GM12878 (cell line): ENCODE measurements at regions not wholly inside any gene's neighbourhood (a gene's known extent, or its start where the extent isn't known, plus 50 kb on each side); places are given as distances from the start of the nearest gene placed in this dataset.

Experiments used
- ATAC-seq: fragments of 200-7000 bp; cut with Tn5 transposase; 3 replicates; pipeline ENCODE4 v1.9.1; 2020; ENCODE audit warnings: mild to moderate bottlenecking, moderate library complexity
- BruUV-seq: library from RNA; stranded (reverse); fragments of 400-500 nt; replicated peaks from 2 replicates; lab custom pipeline; 2021; lab: Mats Ljungman, UMichigan
- CTCF ChIA-PET: fragments of 300-600 bp; sonication (Branson Sonifier 250); formaldehyde crosslinking; extraction: SDS; loops from one replicate; lab custom pipeline; 2021; ENCODE audit warnings: inconsistent platforms; lab: Yijun Ruan, JAX
- POLR2A ChIA-PET: fragments of 350-600 bp; formaldehyde crosslinking; extraction: SDS; loops from one replicate; lab custom pipeline; 2021; ENCODE audit warnings: inconsistent platforms; lab: Charles Lee
- RAD21 ChIA-PET: fragments of 300-600 bp; sonication (Branson Sonifier 250); formaldehyde crosslinking; loops from one replicate; lab custom pipeline; 2023; ENCODE audit warnings: antibody characterized with exemption; ENCODE audit not compliant: unreplicated experiment; lab: Charles Lee
- SMC1A ChIA-PET: fragments of 300-600 bp; sonication (Branson Sonifier 250); formaldehyde crosslinking; loops from one replicate; lab custom pipeline; 2023; ENCODE audit not compliant: unreplicated experiment, uncharacterized antibody; lab: Charles Lee
- DNase-seq: peaks from one replicate; pipeline ENCODE4 v3.0.0-alpha.2; 2011; ENCODE audit warnings: low read depth, low spot score
- FAIRE-seq: peaks from 3 replicates; lab custom pipeline; 2011; peaks lifted over from hg19 to GRCh38; lab: Jason Lieb, UNC
- H2AFZ ChIP-seq: 2 replicates; pipeline ENCODE4 v1.6.0; 2011; ENCODE audit warnings: low read depth, low read length, control low read depth; ENCODE audit not compliant: control insufficient read depth
- H3K27ac ChIP-seq: 2 replicates; pipeline ENCODE4 v1.5.1; 2011; ENCODE audit warnings: control low read depth; ENCODE audit not compliant: control insufficient read depth, insufficient read depth
- H3K27me3 ChIP-seq, 2 experiments: replicated peaks in 1 of 2; 2 replicates each; pipeline versions ENCODE4 v1.6.0 to v1.6.1; 2011; ENCODE audit warnings: low read length in 1 of 2; ENCODE audit not compliant: control insufficient read depth in 2 of 2, insufficient read depth in 2 of 2
- H3K36me3 ChIP-seq, 2 experiments: 2 replicates each; pipeline ENCODE4 v1.5.1; 2011; ENCODE audit warnings: low read length in 1 of 2; ENCODE audit not compliant: control insufficient read depth in 2 of 2, insufficient read depth in 2 of 2
- H3K4me1 ChIP-seq: 2 replicates; pipeline ENCODE4 v1.6.1; 2011; ENCODE audit warnings: mild to moderate bottlenecking, low read length, moderate library complexity, mixed read lengths; ENCODE audit not compliant: control insufficient read depth, insufficient read depth
- H3K4me2 ChIP-seq: 2 replicates; pipeline ENCODE4 v1.6.0; 2011; ENCODE audit warnings: control low read depth; ENCODE audit not compliant: control insufficient read depth, insufficient read depth
- H3K4me3 ChIP-seq: fragments of 200-600 bp; sonication (generic); 2 replicates; pipeline ENCODE4 v1.5.1; 2016
- H3K79me2 ChIP-seq: 2 replicates; pipeline ENCODE4 v1.6.0; 2011; ENCODE audit warnings: low read length; ENCODE audit not compliant: control insufficient read depth, insufficient read depth
- H3K9ac ChIP-seq: 2 replicates; pipeline ENCODE4 v1.8.0; 2011; ENCODE audit warnings: low read length, control low read depth, mixed read lengths; ENCODE audit not compliant: control insufficient read depth, insufficient read depth
- H3K9me3 ChIP-seq: replicated peaks from 3 replicates; pipeline ENCODE4 v1.5.1; 2011; ENCODE audit warnings: mild to moderate bottlenecking, low read length; ENCODE audit not compliant: control insufficient read depth, insufficient read depth
- H4K20me1 ChIP-seq: 2 replicates; pipeline ENCODE4 v1.6.0; 2011; ENCODE audit not compliant: control insufficient read depth, insufficient read depth
- FOXM1 ChIP-seq: IDR thresholded peaks from 2 replicates; pipeline ENCODE4 v1.6.1; 2012; ENCODE audit warnings: low read depth, mild to moderate bottlenecking, inconsistent platforms, low read length, moderate library complexity
- KDM1A ChIP-seq: fragments of 200-600 bp; sonication (generic); IDR thresholded peaks from 2 replicates; pipeline ENCODE4 v1.6.1; 2016; ENCODE audit warnings: borderline replicate concordance
- KLF5 ChIP-seq: fragments of 450-650 bp; IDR thresholded peaks from 2 replicates; pipeline ENCODE4 v1.6.1; 2014; ENCODE audit warnings: mild to moderate bottlenecking; ENCODE audit not compliant: partially characterized antibody
- MEF2B ChIP-seq: fragments of 450-650 bp; IDR thresholded peaks from 2 replicates; pipeline ENCODE4 v1.6.1; 2018; ENCODE audit warnings: mild to moderate bottlenecking, moderate library complexity; ENCODE audit not compliant: partially characterized antibody, poor library complexity, severe bottlenecking
- MYB ChIP-seq: fragments of 150-350 bp; IDR thresholded peaks from 2 replicates; pipeline ENCODE4 v1.6.1; 2014; ENCODE audit warnings: mild to moderate bottlenecking, low read depth, low read length, borderline replicate concordance
- RB1 ChIP-seq: fragments of 450-650 bp; formaldehyde crosslinking; IDR thresholded peaks from 2 replicates; pipeline ENCODE4 v1.6.1; 2017; ENCODE audit warnings: mild to moderate bottlenecking, borderline replicate concordance
- SMAD5 ChIP-seq: IDR thresholded peaks from 2 replicates; pipeline ENCODE4 v1.6.1; 2016; ENCODE audit warnings: antibody characterized with exemption, low read depth
- SP1 ChIP-seq: IDR thresholded peaks from one replicate; pipeline ENCODE4 v1.6.1; 2011; ENCODE audit warnings: low read depth, low read length
- TARDBP ChIP-seq: IDR thresholded peaks from 2 replicates; pipeline ENCODE4 v1.6.1; 2016; ENCODE audit warnings: borderline replicate concordance
- TCF3 ChIP-seq: IDR thresholded peaks from 2 replicates; pipeline ENCODE4 v1.6.1; 2012; ENCODE audit warnings: low read depth, mild to moderate bottlenecking, low read length, borderline replicate concordance; ENCODE audit not compliant: insufficient read depth
- WGBS: methylation state at CpG from one replicate; pipeline ENCODE4 v1.1.6; 2016; ENCODE audit warnings: low lambda C conversion rate; ENCODE audit not compliant: insufficient replicate concordance, insufficient coverage; ENCODE audit errors: missing lambda C conversion rate; 5-methylcytosine and 5-hydroxymethylcytosine counted together
- in situ Hi-C: fragments of 300-500 bp; cut with MboI; formaldehyde crosslinking; loops from 9 replicates; pipeline ENCODE4 v1.14.3; 2018; ENCODE audit warnings: mixed read lengths
- intact Hi-C: fragments of 100-400 bp; cut with micrococcal nuclease; formaldehyde crosslinking; loops from one replicate; pipeline ENCODE4 v1.14.2; 2022; ENCODE audit not compliant: unreplicated experiment
- TF ChIP-seq, protein P1 (sequence below): IDR thresholded peaks from 2 replicates; pipeline ENCODE4 v1.6.1; 2012; ENCODE audit warnings: low read depth, low read length, improper control_type of control experiment
- TF ChIP-seq, protein P2 (sequence below): fragments of 450-650 bp; IDR thresholded peaks from 2 replicates; pipeline ENCODE4 v1.6.1; 2017; ENCODE audit warnings: mild to moderate bottlenecking, moderate library complexity
- TF ChIP-seq, protein P3 (sequence below): IDR thresholded peaks from 2 replicates; pipeline ENCODE4 v1.6.1; 2012; ENCODE audit warnings: mild to moderate bottlenecking, low read depth, low read length

DNA sequence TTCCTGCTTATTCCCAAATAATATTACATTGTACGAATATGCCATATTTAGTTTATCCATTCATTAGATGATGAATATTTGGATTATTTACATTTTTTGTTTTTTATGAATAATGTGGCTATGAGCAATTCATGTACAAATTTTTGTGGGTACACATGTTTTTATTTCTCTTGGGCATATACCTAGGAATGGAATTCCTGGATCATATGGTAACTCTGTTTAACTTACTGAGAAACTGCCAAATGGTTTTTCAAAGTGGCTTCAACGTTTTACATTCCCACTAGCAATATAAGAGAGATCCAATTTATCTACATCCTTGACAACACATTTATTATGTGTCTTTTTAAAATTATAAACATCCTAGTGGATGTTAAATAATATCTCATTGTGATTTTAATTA is 362.0 kb upstream of the TMCO5A start:
- H4K20me1 ChIP-seq: no peaks in the 10 kb centered on the region
- no peaks in the 10 kb centered on the region for H3K4me1 ChIP-seq
- H3K36me3 ChIP-seq: no peaks in the 10 kb centered on the region
- no peak for ATAC-seq
- POLR2A ChIA-PET: no interaction called here
- in situ Hi-C loops: no loop called here
- no peak overlapping the region for H2AFZ ChIP-seq
- no peaks in the 10 kb centered on the region for H3K27me3 ChIP-seq
- H3K9me3 ChIP-seq: no peaks in the 10 kb centered on the region
- RAD21 ChIA-PET: no interaction called here
- H3K9ac ChIP-seq: no peak overlapping the region
- BruUV-seq: no TSS peak
- DNase-seq: no peak
- CTCF ChIA-PET: no interaction called here
- H3K79me2 ChIP-seq: no peaks in the 10 kb centered on the region
- H3K4me3 ChIP-seq: no peak overlapping the region
- H3K4me2 ChIP-seq: no peak overlapping the region
- SMC1A ChIA-PET: no interaction called here
- no peak overlapping the region for H3K27ac ChIP-seq
- intact Hi-C loops: no loop called here
- FAIRE-seq: no peak
- WGBS: 22% methylated on average over 2 of the region's 2 CpGs
- TF ChIP-seq, protein P1, sequence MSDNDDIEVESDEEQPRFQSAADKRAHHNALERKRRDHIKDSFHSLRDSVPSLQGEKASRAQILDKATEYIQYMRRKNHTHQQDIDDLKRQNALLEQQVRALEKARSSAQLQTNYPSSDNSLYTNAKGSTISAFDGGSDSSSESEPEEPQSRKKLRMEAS: no peak
- TF ChIP-seq FOXM1 (no peak), RB1 (no peak), KDM1A (no peak), TCF3 (no peak), MYB (no peak), SMAD5 (no peak), MEF2B (no peak), TARDBP (no peak), KLF5 (no peak), SP1 (no peak)
- TF ChIP-seq, protein P2, sequence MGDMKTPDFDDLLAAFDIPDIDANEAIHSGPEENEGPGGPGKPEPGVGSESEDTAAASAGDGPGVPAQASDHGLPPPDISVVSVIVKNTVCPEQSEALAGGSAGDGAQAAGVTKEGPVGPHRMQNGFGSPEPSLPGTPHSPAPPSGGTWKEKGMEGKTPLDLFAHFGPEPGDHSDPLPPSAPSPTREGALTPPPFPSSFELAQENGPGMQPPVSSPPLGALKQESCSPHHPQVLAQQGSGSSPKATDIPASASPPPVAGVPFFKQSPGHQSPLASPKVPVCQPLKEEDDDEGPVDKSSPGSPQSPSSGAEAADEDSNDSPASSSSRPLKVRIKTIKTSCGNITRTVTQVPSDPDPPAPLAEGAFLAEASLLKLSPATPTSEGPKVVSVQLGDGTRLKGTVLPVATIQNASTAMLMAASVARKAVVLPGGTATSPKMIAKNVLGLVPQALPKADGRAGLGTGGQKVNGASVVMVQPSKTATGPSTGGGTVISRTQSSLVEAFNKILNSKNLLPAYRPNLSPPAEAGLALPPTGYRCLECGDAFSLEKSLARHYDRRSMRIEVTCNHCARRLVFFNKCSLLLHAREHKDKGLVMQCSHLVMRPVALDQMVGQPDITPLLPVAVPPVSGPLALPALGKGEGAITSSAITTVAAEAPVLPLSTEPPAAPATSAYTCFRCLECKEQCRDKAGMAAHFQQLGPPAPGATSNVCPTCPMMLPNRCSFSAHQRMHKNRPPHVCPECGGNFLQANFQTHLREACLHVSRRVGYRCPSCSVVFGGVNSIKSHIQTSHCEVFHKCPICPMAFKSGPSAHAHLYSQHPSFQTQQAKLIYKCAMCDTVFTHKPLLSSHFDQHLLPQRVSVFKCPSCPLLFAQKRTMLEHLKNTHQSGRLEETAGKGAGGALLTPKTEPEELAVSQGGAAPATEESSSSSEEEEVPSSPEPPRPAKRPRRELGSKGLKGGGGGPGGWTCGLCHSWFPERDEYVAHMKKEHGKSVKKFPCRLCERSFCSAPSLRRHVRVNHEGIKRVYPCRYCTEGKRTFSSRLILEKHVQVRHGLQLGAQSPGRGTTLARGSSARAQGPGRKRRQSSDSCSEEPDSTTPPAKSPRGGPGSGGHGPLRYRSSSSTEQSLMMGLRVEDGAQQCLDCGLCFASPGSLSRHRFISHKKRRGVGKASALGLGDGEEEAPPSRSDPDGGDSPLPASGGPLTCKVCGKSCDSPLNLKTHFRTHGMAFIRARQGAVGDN: no peak
- TF ChIP-seq, protein P3, sequence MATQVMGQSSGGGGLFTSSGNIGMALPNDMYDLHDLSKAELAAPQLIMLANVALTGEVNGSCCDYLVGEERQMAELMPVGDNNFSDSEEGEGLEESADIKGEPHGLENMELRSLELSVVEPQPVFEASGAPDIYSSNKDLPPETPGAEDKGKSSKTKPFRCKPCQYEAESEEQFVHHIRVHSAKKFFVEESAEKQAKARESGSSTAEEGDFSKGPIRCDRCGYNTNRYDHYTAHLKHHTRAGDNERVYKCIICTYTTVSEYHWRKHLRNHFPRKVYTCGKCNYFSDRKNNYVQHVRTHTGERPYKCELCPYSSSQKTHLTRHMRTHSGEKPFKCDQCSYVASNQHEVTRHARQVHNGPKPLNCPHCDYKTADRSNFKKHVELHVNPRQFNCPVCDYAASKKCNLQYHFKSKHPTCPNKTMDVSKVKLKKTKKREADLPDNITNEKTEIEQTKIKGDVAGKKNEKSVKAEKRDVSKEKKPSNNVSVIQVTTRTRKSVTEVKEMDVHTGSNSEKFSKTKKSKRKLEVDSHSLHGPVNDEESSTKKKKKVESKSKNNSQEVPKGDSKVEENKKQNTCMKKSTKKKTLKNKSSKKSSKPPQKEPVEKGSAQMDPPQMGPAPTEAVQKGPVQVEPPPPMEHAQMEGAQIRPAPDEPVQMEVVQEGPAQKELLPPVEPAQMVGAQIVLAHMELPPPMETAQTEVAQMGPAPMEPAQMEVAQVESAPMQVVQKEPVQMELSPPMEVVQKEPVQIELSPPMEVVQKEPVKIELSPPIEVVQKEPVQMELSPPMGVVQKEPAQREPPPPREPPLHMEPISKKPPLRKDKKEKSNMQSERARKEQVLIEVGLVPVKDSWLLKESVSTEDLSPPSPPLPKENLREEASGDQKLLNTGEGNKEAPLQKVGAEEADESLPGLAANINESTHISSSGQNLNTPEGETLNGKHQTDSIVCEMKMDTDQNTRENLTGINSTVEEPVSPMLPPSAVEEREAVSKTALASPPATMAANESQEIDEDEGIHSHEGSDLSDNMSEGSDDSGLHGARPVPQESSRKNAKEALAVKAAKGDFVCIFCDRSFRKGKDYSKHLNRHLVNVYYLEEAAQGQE: no peak
